H1 (cell line): ENCODE measurements at regions not wholly inside any gene's neighbourhood (a gene's known extent, or its start where the extent isn't known, plus 50 kb on each side); places are given as distances from the start of the nearest gene placed in this dataset.

Experiments
- CTCF ChIA-PET: fragments of 300-600 bp; sonication (Branson Sonifier 250); formaldehyde crosslinking; loops from one replicate; lab custom pipeline; 2021; ENCODE audit not compliant: partially characterized antibody; lab: Charles Lee
- POLR2A ChIA-PET: fragments of 300-600 bp; sonication (Branson Sonifier 250); formaldehyde crosslinking; loops from one replicate; lab custom pipeline; 2021; ENCODE audit warnings: inconsistent platforms; ENCODE audit not compliant: partially characterized antibody; lab: Charles Lee
- DNase-seq, 2 experiments: peaks; one replicate each; pipeline versions ENCODE4 v3.0.0 to v3.0.0-alpha.2; 2010 to 2022; ENCODE audit warnings: low spot score in 2 of 2, low read depth in 1 of 2, mixed read lengths in 1 of 2
- FAIRE-seq: peaks from 2 replicates; lab custom pipeline; 2011; peaks lifted over from hg19 to GRCh38; lab: Jason Lieb, UNC
- H2AFZ ChIP-seq: 2 replicates; pipeline ENCODE4 v1.8.1; 2012; ENCODE audit warnings: low read length, inconsistent platforms
- H2AK5ac ChIP-seq: 2 replicates; pipeline ENCODE4 v1.6.1; 2013; ENCODE audit warnings: low read depth, low read length
- H2BK120ac ChIP-seq: replicated peaks from 2 replicates; pipeline ENCODE3; 2013; ENCODE audit warnings: low read depth, low read length, inconsistent platforms
- H2BK12ac ChIP-seq: 2 replicates; pipeline ENCODE4 v1.6.1; 2013; ENCODE audit warnings: low read depth, low read length
- H2BK15ac ChIP-seq: 2 replicates; pipeline ENCODE4 v1.6.1; 2013; ENCODE audit warnings: low read length
- H2BK20ac ChIP-seq: 2 replicates; pipeline ENCODE4 v1.6.1; 2013; ENCODE audit warnings: low read length
- H2BK5ac ChIP-seq: 2 replicates; pipeline ENCODE4 v1.6.1; 2013; ENCODE audit warnings: low read depth, low read length
- H3K14ac ChIP-seq: 2 replicates; pipeline ENCODE4 v1.6.1; 2013; ENCODE audit warnings: inconsistent platforms; ENCODE audit not compliant: insufficient read length
- H3K18ac ChIP-seq: 2 replicates; pipeline ENCODE4 v1.6.1; 2013; ENCODE audit warnings: low read length; ENCODE audit errors: extremely low read depth
- H3K23ac ChIP-seq: 2 replicates; pipeline ENCODE4 v1.6.1; 2013; ENCODE audit warnings: inconsistent platforms; ENCODE audit not compliant: insufficient read length
- H3K23me2 ChIP-seq: 2 replicates; pipeline ENCODE4 v1.6.1; 2013; ENCODE audit warnings: low read depth, low read length
- H3K27ac ChIP-seq: 2 replicates; pipeline ENCODE4 v1.6.1; 2011; ENCODE audit warnings: low read depth, low read length, inconsistent platforms
- H3K27me3 ChIP-seq, 4 experiments: replicated peaks in 1 of 4; 1 replicate in 1 of 4; 2 replicates in 3 of 4; pipeline versions ENCODE4 v1.6.1 to v1.8.1; 2011 to 2013; ENCODE audit warnings: low read length in 3 of 4, mild to moderate bottlenecking in 3 of 4, inconsistent platforms in 2 of 4, mixed read lengths in 2 of 4, moderate library complexity in 1 of 4; ENCODE audit not compliant: control insufficient read depth in 3 of 4, insufficient read depth in 3 of 4; ENCODE audit errors: extremely low read depth in 1 of 4
- H3K36me3 ChIP-seq, 4 experiments: 2 replicates each; pipeline versions ENCODE4 v1.6.1 to v1.8.1; 2011 to 2013; ENCODE audit warnings: mild to moderate bottlenecking in 4 of 4, low read length in 3 of 4, moderate library complexity in 2 of 4, control low read depth in 1 of 4, inconsistent platforms in 1 of 4; ENCODE audit not compliant: insufficient read depth in 4 of 4, control insufficient read depth in 2 of 4
- H3K4ac ChIP-seq: replicated peaks from 2 replicates; pipeline ENCODE3; 2013; ENCODE audit warnings: low read length, low read depth, mixed read lengths, inconsistent platforms; ENCODE audit not compliant: insufficient read length
- H3K4me1 ChIP-seq, 4 experiments: replicated peaks in 1 of 4; 1 replicate in 1 of 4; 2 replicates in 3 of 4; pipeline versions ENCODE4 v1.6.1 to v1.8.1; 2011 to 2013; ENCODE audit warnings: low read length in 3 of 4, inconsistent platforms in 2 of 4, mixed read lengths in 1 of 4; ENCODE audit not compliant: insufficient read depth in 4 of 4, control insufficient read depth in 3 of 4
- H3K4me2 ChIP-seq, 2 experiments: 2 replicates each; pipeline versions ENCODE4 v1.6.1 to v1.8.1; 2011 to 2013; ENCODE audit warnings: low read depth in 2 of 2, low read length in 2 of 2, control low read depth in 1 of 2, inconsistent platforms in 1 of 2, mild to moderate bottlenecking in 1 of 2; ENCODE audit not compliant: insufficient read depth in 1 of 2
- H3K4me3 ChIP-seq, 4 experiments: fragments of 200-600, 300-600 bp in 1 of 4; sonication (generic), shearing (Covaris generic), sonication (Bioruptor Twin) in 1 of 4; 2 replicates each; pipeline versions ENCODE4 v1.5.1 to v1.8.1; 2011 to 2016; ENCODE audit warnings: low read length in 4 of 4, low read depth in 3 of 4, control low read depth in 2 of 4, inconsistent platforms in 2 of 4, mild to moderate bottlenecking in 2 of 4, mixed read lengths in 1 of 4, moderate library complexity in 1 of 4; ENCODE audit not compliant: insufficient read depth in 2 of 4; ENCODE audit errors: extremely low read depth in 1 of 4
- H3K56ac ChIP-seq: replicated peaks from 2 replicates; pipeline ENCODE3; 2013; ENCODE audit warnings: low read depth, mild to moderate bottlenecking, mixed read lengths, low read length, inconsistent platforms; ENCODE audit not compliant: insufficient read length
- H3K79me1 ChIP-seq: 2 replicates; pipeline ENCODE4 v1.6.1; 2013; ENCODE audit warnings: low read depth, low read length, control low read depth
- H3K79me2 ChIP-seq, 2 experiments: 2 replicates each; pipeline versions ENCODE4 v1.6.1 to v1.8.1; 2012 to 2013; ENCODE audit warnings: low read length in 2 of 2, mild to moderate bottlenecking in 2 of 2, inconsistent platforms in 1 of 2; ENCODE audit not compliant: insufficient read depth in 2 of 2, control insufficient read depth in 1 of 2
- H3K9ac ChIP-seq, 4 experiments: replicated peaks in 1 of 4; 1 replicate in 1 of 4; 2 replicates in 3 of 4; pipeline versions ENCODE4 v1.6.1 to v1.8.1; 2011 to 2013; ENCODE audit warnings: low read depth in 3 of 4, low read length in 3 of 4, control low read depth in 2 of 4, mild to moderate bottlenecking in 2 of 4, moderate library complexity in 2 of 4, inconsistent platforms in 1 of 4; ENCODE audit errors: extremely low read depth in 1 of 4
- H3K9me3 ChIP-seq, 2 experiments: 2 replicates each; pipeline versions ENCODE4 v1.6.1 to v1.8.1; 2012 to 2013; ENCODE audit warnings: mild to moderate bottlenecking in 2 of 2, moderate library complexity in 2 of 2, control low read depth in 1 of 2, inconsistent platforms in 1 of 2, low read depth in 1 of 2, low read length in 1 of 2, mixed read lengths in 1 of 2; ENCODE audit not compliant: insufficient read depth in 2 of 2
- H4K20me1 ChIP-seq, 2 experiments: replicated peaks in 1 of 2; 2 replicates each; pipeline versions ENCODE3 to v1.8.1; 2011 to 2013; ENCODE audit warnings: inconsistent platforms in 2 of 2, low read length in 2 of 2, mild to moderate bottlenecking in 1 of 2; ENCODE audit not compliant: insufficient read depth in 2 of 2, control insufficient read depth in 1 of 2
- H4K5ac ChIP-seq: 2 replicates; pipeline ENCODE4 v1.6.1; 2013; ENCODE audit warnings: low read length, low read depth, mixed read lengths, inconsistent platforms; ENCODE audit not compliant: insufficient read length
- H4K8ac ChIP-seq: 2 replicates; pipeline ENCODE4 v1.8.0; 2013; ENCODE audit warnings: mild to moderate bottlenecking, moderate library complexity, low read length, inconsistent platforms; ENCODE audit not compliant: insufficient read depth; ENCODE audit errors: extremely low read depth
- H4K91ac ChIP-seq: replicated peaks from 2 replicates; pipeline ENCODE3; 2013; ENCODE audit warnings: low read length, mixed read lengths, inconsistent platforms; ENCODE audit not compliant: insufficient read length
- NANOG ChIP-seq: IDR thresholded peaks from 2 replicates; pipeline ENCODE4 v1.6.1; 2011; ENCODE audit warnings: low read length, low read depth, mild to moderate bottlenecking, inconsistent platforms; ENCODE audit not compliant: insufficient read depth, poor library complexity, severe bottlenecking
- POU5F1 ChIP-seq: IDR thresholded peaks from 2 replicates; pipeline ENCODE4 v1.6.1; 2011; ENCODE audit warnings: low read depth, mild to moderate bottlenecking, low read length, moderate library complexity
- RNF2 ChIP-seq: fragments of 200-900, 300-1000 bp; sonication (generic); IDR thresholded peaks from 2 replicates; pipeline ENCODE4 v1.7.1; 2016; ENCODE audit warnings: borderline replicate concordance, low read depth, mild to moderate bottlenecking, antibody characterized with exemption, low read length; ENCODE audit not compliant: poor library complexity, severe bottlenecking; ENCODE audit errors: missing control alignments
- WGBS, 2 experiments: shearing (Covaris generic) in 1 of 2; methylation state at CpG; one replicate each; pipeline versions ENCODE4 v1.1.6 to v1.1.7; 2013 to 2015; ENCODE audit warnings: low lambda C conversion rate in 2 of 2, mixed read lengths in 2 of 2, inconsistent platforms in 1 of 2, low coverage in 1 of 2, missing lambda C conversion rate in 1 of 2; ENCODE audit not compliant: insufficient replicate concordance in 2 of 2, insufficient coverage in 1 of 2, insufficient read length in 1 of 2; ENCODE audit errors: extremely low coverage in 1 of 2, missing lambda C conversion rate in 1 of 2; 5-methylcytosine and 5-hydroxymethylcytosine counted together

- no peak overlapping the region for H2BK20ac ChIP-seq
- H3K23me2 ChIP-seq = no peaks in the 10 kb centered on the region
- peaks cover 3 to 12% (median 5%) of the 10 kb centered on the region in 4 experiments for H3K4me1 ChIP-seq
- H2AK5ac ChIP-seq = peak overlapping the region; percentile 86; the same call in 1 of the 2 replicates
- no peak overlapping the region for H3K4ac ChIP-seq
- H4K5ac ChIP-seq = no peak overlapping the region
- no peak overlapping the region for H3K18ac ChIP-seq
- no peaks in the 10 kb centered on the region for H3K79me2 ChIP-seq
- no peak overlapping the region for H2AFZ ChIP-seq
- FAIRE-seq (no peak), DNase-seq (no peak)
- H3K9ac ChIP-seq = no peak overlapping the region
- no peak overlapping the region for H3K14ac ChIP-seq
- TF ChIP-seq NANOG (peak; percentile 29), POU5F1 (0 out of 2 replicates have a peak, but pooled peaks have one; percentile 1), RNF2 (no peak)
- no peaks in the 10 kb centered on the region for H3K9me3 ChIP-seq
- H2BK15ac ChIP-seq = peak overlapping the region; percentile 88; the same call in 1 of the 2 replicates
- no peak overlapping the region for H2BK5ac ChIP-seq
- peak overlapping the region; percentile 79 for H4K91ac ChIP-seq
- no peak overlapping the region for H2BK12ac ChIP-seq
- H2BK120ac ChIP-seq = no peak overlapping the region
- no peaks in the 10 kb centered on the region for H4K20me1 ChIP-seq
- no peak overlapping the region for H3K56ac ChIP-seq
- no peak overlapping the region for H4K8ac ChIP-seq
- CTCF ChIA-PET = interaction anchor here (0.7 to 1.5 kb wide), 7 partner anchors 19 to 174 kb away, joined by 3 to 5 read pairs (median 3); no protein-coding TSS in a partner anchor
- H3K4me3 ChIP-seq = no peak overlapping the region
- POLR2A ChIA-PET = interaction anchor here (1.2 kb wide), 1 partner anchor 16 kb away, joined by 3 read pairs; no protein-coding TSS in a partner anchor
- no peak overlapping the region for H3K4me2 ChIP-seq
- H3K36me3 ChIP-seq = no peaks in the 10 kb centered on the region
- no peaks in the 10 kb centered on the region for H3K27me3 ChIP-seq
- H3K79me1 ChIP-seq = no peaks in the 10 kb centered on the region
- no peak overlapping the region for H3K27ac ChIP-seq
- H3K23ac ChIP-seq = no peak overlapping the region
- WGBS, 2 experiments = 81% methylated on average over 9 of the region's 9 CpGs; no CpG with 5 or more reads in 1 of the 2 experiments
Observed at GRCh38 chr15:58357529-58358476, 74.0 kb upstream of the LIPC start.
